GM12875 (cell line): ENCODE measurements at regions not wholly inside any gene's neighbourhood (a gene's known extent, or its start where the extent isn't known, plus 50 kb on each side); places are given as distances from the start of the nearest gene placed in this dataset.

Experiments used
- H3K4me3 ChIP-seq: one replicate; pipeline ENCODE4 v1.5.1; 2011; ENCODE audit warnings: low read depth, low read length, control low read depth
- CTCF ChIP-seq: IDR thresholded peaks from 2 replicates; pipeline ENCODE4 v1.5.1; 2011; ENCODE audit warnings: low read depth, mild to moderate bottlenecking, control low read depth, inconsistent platforms, low read length, moderate library complexity, borderline replicate concordance; ENCODE audit not compliant: insufficient read depth

GRCh38 chr1:91122106-91122717, 100.4 kb upstream of the ZNF644 start:
- no peak overlapping the region for H3K4me3 ChIP-seq
- no peak for TF ChIP-seq CTCF

GRCh38 chr1:91121366-91121765, 99.5 kb upstream of the ZNF644 start:
- TF ChIP-seq CTCF = no peak
- no peak overlapping the region for H3K4me3 ChIP-seq

GRCh38 chr1:91120936-91121335, 99.1 kb upstream of the ZNF644 start:
- TF ChIP-seq CTCF = no peak
- H3K4me3 ChIP-seq = no peak overlapping the region

GRCh38 chr1:91120421-91120820, 98.6 kb upstream of the ZNF644 start:
- no peak for TF ChIP-seq CTCF
- H3K4me3 ChIP-seq = no peak overlapping the region

- no peak for TF ChIP-seq CTCF
- H3K4me3 ChIP-seq = no peak overlapping the region
These were observed 82.9 kb upstream of the ZNF644 start for GRCh38 chr1:91104712-91105111.

- H3K4me3 ChIP-seq = no peak overlapping the region
- no peak for TF ChIP-seq CTCF
These were observed 79.5 kb upstream of the ZNF644 start for GRCh38 chr1:91101328-91101727.

GRCh38 chr1:91099746-91100621, 78.1 kb upstream of the ZNF644 start:
- TF ChIP-seq CTCF = no peak
- no peak overlapping the region for H3K4me3 ChIP-seq
